HCT116 (cell line): ENCODE measurements at regions not wholly inside any gene's neighbourhood (a gene's known extent, or its start where the extent isn't known, plus 50 kb on each side); places are given as distances from the start of the nearest gene placed in this dataset.

ENCODE experiments used
- ATAC-seq: fragments of 200-7000 bp; cut with Tn5 transposase; 2 replicates; pipeline ENCODE4 v1.9.1; 2020; ENCODE audit warnings: mild to moderate bottlenecking, moderate library complexity
- BruUV-seq: library from RNA; stranded (reverse); fragments of 400-500 nt; replicated peaks from 2 replicates; lab custom pipeline; 2021; lab: Mats Ljungman, UMichigan
- CTCF ChIA-PET: fragments of 300-600 bp; sonication (Branson Sonifier 250); formaldehyde crosslinking; loops from one replicate; lab custom pipeline; 2021; ENCODE audit warnings: antibody characterized with exemption; lab: Charles Lee
- POLR2A ChIA-PET: fragments of 300-600, 350-600 bp; sonication (Branson Sonifier 250); formaldehyde crosslinking; loops from one replicate; lab custom pipeline; 2021; ENCODE audit warnings: antibody characterized with exemption; lab: Charles Lee
- RAD21 ChIA-PET, 2 experiments: fragments of 300-600 bp; sonication (Branson Sonifier 250); formaldehyde crosslinking; loops; one replicate each; lab custom pipeline; 2023; ENCODE audit warnings: low total read pairs in 2 of 2; ENCODE audit not compliant: uncharacterized antibody in 2 of 2, unreplicated experiment in 2 of 2, low non-redundant PET in 1 of 2; lab: Charles Lee
- DNase-seq: peaks from one replicate; pipeline ENCODE4 v3.0.0-alpha.2; 2010; ENCODE audit warnings: low read depth, low spot score
- H2AFZ ChIP-seq: fragments of 200-600 bp; shearing (Covaris generic), sonication (generic); 2 replicates; pipeline ENCODE4 v1.6.1; 2017; ENCODE audit warnings: low read depth, mixed run types, mixed read lengths, antibody characterized with exemption, low read length; ENCODE audit not compliant: poor library complexity, severe bottlenecking
- H3K27ac ChIP-seq: 2 replicates; pipeline ENCODE4 v1.5.1; 2012; ENCODE audit warnings: low read depth, low read length
- H3K27me3 ChIP-seq: fragments of 200-600 bp; sonication (generic); 2 replicates; pipeline ENCODE4 v1.6.1; 2016; ENCODE audit warnings: mixed run types, low read length, mixed read lengths; ENCODE audit not compliant: insufficient read depth
- H3K36me3 ChIP-seq, 2 experiments: fragments of 200-500 bp in 1 of 2; fragments of 200-600 bp in 1 of 2; sonication (Bioruptor generic) in 1 of 2; sonication (generic) in 1 of 2; 2 replicates each; pipeline versions ENCODE4 v1.5.1 to v1.6.1; 2014 to 2016; ENCODE audit warnings: low read length in 2 of 2, inconsistent platforms in 1 of 2, mixed read lengths in 1 of 2, mixed run types in 1 of 2; ENCODE audit not compliant: insufficient read depth in 2 of 2, control insufficient read depth in 1 of 2
- H3K4me1 ChIP-seq, 2 experiments: fragments of 200-600 bp in 1 of 2; sonication (generic) in 1 of 2; 2 replicates each; pipeline versions ENCODE4 v1.5.1 to v1.6.1; 2012 to 2017; ENCODE audit warnings: low read length in 2 of 2, inconsistent platforms in 1 of 2, mild to moderate bottlenecking in 1 of 2, mixed read lengths in 1 of 2, mixed run types in 1 of 2, moderate library complexity in 1 of 2; ENCODE audit not compliant: insufficient read depth in 2 of 2, control insufficient read depth in 1 of 2
- H3K4me2 ChIP-seq: fragments of 200-600 bp; sonication (generic); 2 replicates; pipeline ENCODE4 v1.6.1; 2017; ENCODE audit warnings: mixed run types, low read length, mixed read lengths
- H3K4me3 ChIP-seq, 2 experiments: fragments of 200-600 bp in 1 of 2; sonication (generic) in 1 of 2; replicated peaks in 1 of 2; 2 replicates each; pipeline ENCODE4 v1.5.1; 2011 to 2016; ENCODE audit warnings: low read length in 2 of 2, control low read depth in 1 of 2, low read depth in 1 of 2, mild to moderate bottlenecking in 1 of 2, mixed read lengths in 1 of 2, mixed run types in 1 of 2
- H3K79me2 ChIP-seq: fragments of 200-600 bp; sonication (generic); 2 replicates; pipeline ENCODE4 v1.6.1; 2017; ENCODE audit warnings: mild to moderate bottlenecking, mixed run types, low read length, moderate library complexity, mixed read lengths; ENCODE audit not compliant: insufficient read depth
- H3K9ac ChIP-seq: fragments of 200-600 bp; sonication (generic); 2 replicates; pipeline ENCODE4 v1.6.1; 2016; ENCODE audit warnings: low read length, mixed read lengths
- H3K9me2 ChIP-seq: fragments of 200-600 bp; sonication (generic), shearing (Covaris generic); 2 replicates; pipeline ENCODE4 v1.6.1; 2017; ENCODE audit warnings: mixed run types, mild to moderate bottlenecking, moderate library complexity; ENCODE audit not compliant: insufficient read depth
- H3K9me3 ChIP-seq, 2 experiments: fragments of 200-500 bp in 1 of 2; fragments of 200-600 bp in 1 of 2; sonication (Bioruptor generic) in 1 of 2; sonication (generic) in 1 of 2; 2 replicates each; pipeline ENCODE4 v1.6.1; 2014 to 2017; ENCODE audit warnings: low read length in 2 of 2, mixed read lengths in 2 of 2, inconsistent platforms in 1 of 2, low read depth in 1 of 2, mild to moderate bottlenecking in 1 of 2, mixed run types in 1 of 2, moderate library complexity in 1 of 2; ENCODE audit not compliant: control insufficient read depth in 1 of 2, insufficient read depth in 1 of 2
- H4K20me1 ChIP-seq: fragments of 200-600 bp; sonication (generic), shearing (Covaris generic); 2 replicates; pipeline ENCODE4 v1.6.1; 2017; ENCODE audit warnings: mixed run types, mild to moderate bottlenecking, moderate library complexity; ENCODE audit not compliant: insufficient read depth
- CBX3 ChIP-seq: IDR thresholded peaks from 2 replicates; pipeline ENCODE4 v1.6.1; 2012; ENCODE audit warnings: low read depth
- CEBPB ChIP-seq: IDR thresholded peaks from 2 replicates; pipeline ENCODE4 v1.6.1; 2012; ENCODE audit warnings: low read depth
- EGR1 ChIP-seq: IDR thresholded peaks from 2 replicates; pipeline ENCODE4 v1.6.1; 2012; ENCODE audit warnings: low read depth
- ELF1 ChIP-seq: IDR thresholded peaks from 2 replicates; pipeline ENCODE4 v1.6.1; 2012; ENCODE audit warnings: low read depth, borderline replicate concordance
- EZH2 ChIP-seq: fragments of 200-600 bp; sonication (generic); IDR thresholded peaks from 2 replicates; pipeline ENCODE4 v1.6.1; 2017; ENCODE audit warnings: antibody characterized with exemption, mixed run types
- EZH2phosphoT487 ChIP-seq: fragments of 200-600 bp; IDR thresholded peaks from 2 replicates; pipeline ENCODE4 v1.6.1; 2018; ENCODE audit warnings: antibody characterized with exemption, borderline replicate concordance
- FOSL1 ChIP-seq: IDR thresholded peaks from 2 replicates; pipeline ENCODE4 v1.6.1; 2012; ENCODE audit warnings: low read depth
- JUND ChIP-seq: IDR thresholded peaks from 2 replicates; pipeline ENCODE4 v1.6.1; 2012
- POLR2A ChIP-seq: IDR thresholded peaks from 2 replicates; pipeline ENCODE4 v1.7.0; 2011; ENCODE audit warnings: borderline replicate concordance; ENCODE audit not compliant: insufficient read depth, insufficient read length; ENCODE audit errors: extremely low read depth
- POLR2AphosphoS5 ChIP-seq: IDR thresholded peaks from 2 replicates; pipeline ENCODE4 v1.6.1; 2011; ENCODE audit warnings: mild to moderate bottlenecking, low read depth, low read length, moderate library complexity
- RAD21 ChIP-seq: IDR thresholded peaks from 2 replicates; pipeline ENCODE4 v1.6.1; 2012; ENCODE audit warnings: low read depth, mild to moderate bottlenecking
- REST ChIP-seq: IDR thresholded peaks from 2 replicates; pipeline ENCODE4 v1.6.1; 2012; ENCODE audit warnings: low read depth
- SIN3A ChIP-seq: IDR thresholded peaks from 2 replicates; pipeline ENCODE4 v1.6.1; 2012; ENCODE audit warnings: low read depth
- SP1 ChIP-seq: IDR thresholded peaks from 2 replicates; pipeline ENCODE4 v1.6.1; 2012; ENCODE audit warnings: low read depth
- SRF ChIP-seq: IDR thresholded peaks from 2 replicates; pipeline ENCODE4 v1.6.1; 2012; ENCODE audit warnings: low read depth
- YY1 ChIP-seq: IDR thresholded peaks from 2 replicates; pipeline ENCODE4 v1.6.1; 2011; ENCODE audit warnings: low read length, low read depth, moderate library complexity, mild to moderate bottlenecking; ENCODE audit not compliant: insufficient replicate concordance; ENCODE audit errors: extremely low read depth
- ZFX ChIP-seq: fragments of 450-650 bp; IDR thresholded peaks from 2 replicates; pipeline ENCODE4 v1.6.1; 2017
- intact Hi-C: fragments of 100-400 bp; cut with micrococcal nuclease; formaldehyde crosslinking; loops from 2 replicates; pipeline ENCODE4 v1.10.0; 2022
- TF ChIP-seq, protein P1 (sequence below): IDR thresholded peaks from 2 replicates; pipeline ENCODE4 v1.6.1; 2012
- TF ChIP-seq, protein P2 (sequence below): IDR thresholded peaks from 2 replicates; pipeline ENCODE4 v1.6.1; 2011; ENCODE audit warnings: mild to moderate bottlenecking, low read length, moderate library complexity; ENCODE audit not compliant: insufficient replicate concordance; ENCODE audit errors: extremely low read depth
- TF ChIP-seq, protein P3 (sequence below), 3 experiments: fragments of 200-600 bp in 1 of 3; sonication (generic) in 1 of 3; IDR thresholded peaks in 2 of 3; conservative IDR thresholded peaks in 1 of 3; 2 replicates each; pipeline ENCODE4 v1.5.1; 2012 to 2017; ENCODE audit warnings: low read depth in 2 of 3, low read length in 2 of 3, antibody characterized with exemption in 1 of 3, borderline replicate concordance in 1 of 3, control low read depth in 1 of 3, mild to moderate bottlenecking in 1 of 3, mixed read lengths in 1 of 3, mixed run types in 1 of 3, moderate library complexity in 1 of 3; ENCODE audit not compliant: insufficient read depth in 1 of 3

DNA sequence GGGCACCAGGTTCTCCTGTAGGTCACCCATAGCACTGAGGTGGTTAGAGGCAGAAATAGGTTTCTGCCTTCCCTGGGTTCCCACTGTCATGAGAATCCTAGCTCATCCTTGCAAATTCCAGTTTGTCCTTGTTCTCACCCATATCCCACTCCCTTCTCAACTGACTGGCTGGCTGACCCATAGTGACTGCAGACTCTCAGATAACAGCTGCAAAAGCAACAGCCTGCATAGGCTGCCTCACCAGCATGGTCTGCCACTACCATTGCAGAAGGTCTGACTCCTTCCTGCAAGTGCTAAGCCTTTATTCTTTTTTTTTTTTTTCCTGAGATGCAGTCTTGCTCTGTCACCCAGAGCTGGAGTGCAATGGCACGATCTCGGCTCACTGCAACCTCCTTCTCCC is 194.0 kb downstream of the SEMA6A start (continued):
- TF ChIP-seq, protein P1, sequence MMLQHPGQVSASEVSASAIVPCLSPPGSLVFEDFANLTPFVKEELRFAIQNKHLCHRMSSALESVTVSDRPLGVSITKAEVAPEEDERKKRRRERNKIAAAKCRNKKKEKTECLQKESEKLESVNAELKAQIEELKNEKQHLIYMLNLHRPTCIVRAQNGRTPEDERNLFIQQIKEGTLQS: no peak
- no peak for TF ChIP-seq EZH2phosphoT487

DNA sequence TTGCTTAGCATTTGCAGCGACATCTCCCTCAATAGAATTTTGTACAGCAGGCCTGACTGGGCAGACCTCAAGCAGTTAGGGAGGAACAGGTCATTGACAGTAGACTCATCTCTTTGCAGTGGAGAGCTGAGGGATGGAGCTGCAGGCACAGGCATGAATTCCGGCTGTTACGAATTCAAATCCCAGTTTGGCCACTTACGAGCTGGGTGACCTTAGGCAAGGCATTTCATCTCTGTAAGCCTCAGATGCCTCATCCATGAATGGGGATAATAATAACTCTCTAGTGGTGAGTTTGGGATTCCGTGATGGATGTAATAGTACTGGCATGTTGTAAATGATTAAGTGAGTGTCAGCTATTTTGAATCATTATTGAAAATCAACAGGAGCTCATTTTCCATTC is 195.3 kb downstream of the SEMA6A start:
- Histone ChIP-seq H3K79me2 (no peaks in the 10 kb centered on the region), H3K9me2 (no peaks in the 10 kb centered on the region), H3K9me3 (no peaks in the 10 kb centered on the region), H3K27ac (no peak overlapping the region)
- ChIA-PET RAD21 (no interaction called here), POLR2A (no interaction called here)
- DNase-seq: no peak
- TF ChIP-seq POLR2AphosphoS5 (no peak), YY1 (no peak), JUND (no peak), EZH2phosphoT487 (no peak), FOSL1 (no peak), EGR1 (no peak), SRF (no peak), SP1 (no peak), POLR2A (no peak), SIN3A (no peak), REST (no peak), ZFX (no peak), EZH2 (no peak), CEBPB (no peak), ELF1 (no peak), CBX3 (no peak), RAD21 (no peak)
- TF ChIP-seq, protein P2, sequence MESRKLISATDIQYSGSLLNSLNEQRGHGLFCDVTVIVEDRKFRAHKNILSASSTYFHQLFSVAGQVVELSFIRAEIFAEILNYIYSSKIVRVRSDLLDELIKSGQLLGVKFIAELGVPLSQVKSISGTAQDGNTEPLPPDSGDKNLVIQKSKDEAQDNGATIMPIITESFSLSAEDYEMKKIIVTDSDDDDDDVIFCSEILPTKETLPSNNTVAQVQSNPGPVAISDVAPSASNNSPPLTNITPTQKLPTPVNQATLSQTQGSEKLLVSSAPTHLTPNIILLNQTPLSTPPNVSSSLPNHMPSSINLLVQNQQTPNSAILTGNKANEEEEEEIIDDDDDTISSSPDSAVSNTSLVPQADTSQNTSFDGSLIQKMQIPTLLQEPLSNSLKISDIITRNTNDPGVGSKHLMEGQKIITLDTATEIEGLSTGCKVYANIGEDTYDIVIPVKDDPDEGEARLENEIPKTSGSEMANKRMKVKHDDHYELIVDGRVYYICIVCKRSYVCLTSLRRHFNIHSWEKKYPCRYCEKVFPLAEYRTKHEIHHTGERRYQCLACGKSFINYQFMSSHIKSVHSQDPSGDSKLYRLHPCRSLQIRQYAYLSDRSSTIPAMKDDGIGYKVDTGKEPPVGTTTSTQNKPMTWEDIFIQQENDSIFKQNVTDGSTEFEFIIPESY: no peak
- TF ChIP-seq, protein P1: no peak
- TF ChIP-seq, protein P3, sequence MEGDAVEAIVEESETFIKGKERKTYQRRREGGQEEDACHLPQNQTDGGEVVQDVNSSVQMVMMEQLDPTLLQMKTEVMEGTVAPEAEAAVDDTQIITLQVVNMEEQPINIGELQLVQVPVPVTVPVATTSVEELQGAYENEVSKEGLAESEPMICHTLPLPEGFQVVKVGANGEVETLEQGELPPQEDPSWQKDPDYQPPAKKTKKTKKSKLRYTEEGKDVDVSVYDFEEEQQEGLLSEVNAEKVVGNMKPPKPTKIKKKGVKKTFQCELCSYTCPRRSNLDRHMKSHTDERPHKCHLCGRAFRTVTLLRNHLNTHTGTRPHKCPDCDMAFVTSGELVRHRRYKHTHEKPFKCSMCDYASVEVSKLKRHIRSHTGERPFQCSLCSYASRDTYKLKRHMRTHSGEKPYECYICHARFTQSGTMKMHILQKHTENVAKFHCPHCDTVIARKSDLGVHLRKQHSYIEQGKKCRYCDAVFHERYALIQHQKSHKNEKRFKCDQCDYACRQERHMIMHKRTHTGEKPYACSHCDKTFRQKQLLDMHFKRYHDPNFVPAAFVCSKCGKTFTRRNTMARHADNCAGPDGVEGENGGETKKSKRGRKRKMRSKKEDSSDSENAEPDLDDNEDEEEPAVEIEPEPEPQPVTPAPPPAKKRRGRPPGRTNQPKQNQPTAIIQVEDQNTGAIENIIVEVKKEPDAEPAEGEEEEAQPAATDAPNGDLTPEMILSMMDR (IDR thresholded peaks at IDR 0.05 in 2 of 3, conservative IDR thresholded peaks at IDR 0.05 in 1 of 3; ENCODE audit: borderline replicate concordance in 1 of 3, insufficient read depth in 1 of 3, low read depth in 2 of 3, low read length in 2 of 3): no peak
- TF ChIP-seq, all 23 proteins: peak for 0
- H2AFZ ChIP-seq: no peak overlapping the region
- no peak overlapping the region for H3K4me2 ChIP-seq
- H3K4me3 ChIP-seq: no peak overlapping the region
- H3K9ac ChIP-seq: no peak overlapping the region
- H3K36me3 ChIP-seq: no peaks in the 10 kb centered on the region
- no peaks in the 10 kb centered on the region for H3K4me1 ChIP-seq
- no peaks in the 10 kb centered on the region; the same call in 1 of the 2 replicates for H4K20me1 ChIP-seq
- ATAC-seq: no peak
- BruUV-seq: no TSS peak
- no peaks in the 10 kb centered on the region for H3K27me3 ChIP-seq
- intact Hi-C loops: no loop called here
- CTCF ChIA-PET: no interaction called here
